Cardiac septum (tissue), 1 donor: ENCODE measurements at regions not wholly inside any gene's neighbourhood (a gene's known extent, or its start where the extent isn't known, plus 50 kb on each side); places are given as distances from the start of the nearest gene placed in this dataset.

ENCODE experiments used
- DNase-seq: peaks from one replicate; pipeline ENCODE4 v3.0.0-alpha.2; 2020; ENCODE audit warnings: low spot score
- intact Hi-C: fragments of 100-400 bp; cut with DNase I; formaldehyde crosslinking; loops from one replicate; pipeline ENCODE4 v1.14.0; 2022
- donor health status: DM: no; HTN: no; CAD: no.

GRCh38 chr11:80649186-80649585, 1208.4 kb upstream of the TENM4 start:
- intact Hi-C loops = no loop called here
- DNase-seq = no peak

- intact Hi-C loops = no loop called here
- no peak for DNase-seq
These were observed 1197.5 kb upstream of the TENM4 start for GRCh38 chr11:80638296-80638695.

- intact Hi-C loops = no loop called here
- DNase-seq = no peak
These were observed 1196.7 kb upstream of the TENM4 start for GRCh38 chr11:80637571-80637970.

- intact Hi-C loops = no loop called here
These were observed 1196.2 kb upstream of the TENM4 start for GRCh38 chr11:80636999-80637398.

GRCh38 chr11:80635178-80635577, 1194.3 kb upstream of the TENM4 start:
- intact Hi-C loops = no loop called here
- no peak for DNase-seq

More at GRCh38 chr11:80636999-80637398, 1196.2 kb upstream of the TENM4 start:
- DNase-seq = no peak

GRCh38 chr11:80632691-80633090, 1191.9 kb upstream of the TENM4 start:
- intact Hi-C loops = no loop called here
- no peak for DNase-seq

GRCh38 chr11:80632156-80632555, 1191.3 kb upstream of the TENM4 start:
- intact Hi-C loops = no loop called here

GRCh38 chr11:80629466-80629865, 1188.6 kb upstream of the TENM4 start:
- intact Hi-C loops = no loop called here
- no peak for DNase-seq

More at GRCh38 chr11:80632156-80632555, 1191.3 kb upstream of the TENM4 start:
- DNase-seq = no peak

- intact Hi-C loops = no loop called here
- DNase-seq = no peak
These were observed 1186.5 kb upstream of the TENM4 start for GRCh38 chr11:80627364-80627763.

GRCh38 chr11:80626721-80627120, 1185.9 kb upstream of the TENM4 start:
- DNase-seq = no peak
- intact Hi-C loops = no loop called here

- DNase-seq = no peak
- intact Hi-C loops = no loop called here
These were observed 1184.7 kb upstream of the TENM4 start for GRCh38 chr11:80625563-80625962.

GRCh38 chr11:80621871-80622270, 1181.0 kb upstream of the TENM4 start:
- intact Hi-C loops = no loop called here
- no peak for DNase-seq

- intact Hi-C loops = no loop called here
These were observed 1180.0 kb upstream of the TENM4 start for GRCh38 chr11:80620867-80621266.

GRCh38 chr11:80617156-80617555, 1176.3 kb upstream of the TENM4 start:
- intact Hi-C loops = no loop called here
- no peak for DNase-seq

More at GRCh38 chr11:80620867-80621266, 1180.0 kb upstream of the TENM4 start:
- no peak for DNase-seq

- no peak for DNase-seq
- intact Hi-C loops = no loop called here
These were observed 1175.4 kb upstream of the TENM4 start for GRCh38 chr11:80616070-80616800.

- intact Hi-C loops = no loop called here
- no peak for DNase-seq
These were observed 1172.8 kb upstream of the TENM4 start for GRCh38 chr11:80613655-80614054.

GRCh38 chr11:80610516-80610915, 1169.7 kb upstream of the TENM4 start:
- no peak for DNase-seq
- intact Hi-C loops = no loop called here

GRCh38 chr11:80603472-80603871, 1162.6 kb upstream of the TENM4 start:
- intact Hi-C loops = no loop called here
- DNase-seq = no peak

- intact Hi-C loops = no loop called here
- no peak for DNase-seq
These were observed 1158.1 kb upstream of the TENM4 start for GRCh38 chr11:80598905-80599304.

GRCh38 chr11:80596291-80596810, 1155.5 kb upstream of the TENM4 start:
- DNase-seq = no peak
- intact Hi-C loops = no loop called here

GRCh38 chr11:80595011-80595410, 1154.2 kb upstream of the TENM4 start:
- no peak for DNase-seq
- intact Hi-C loops = no loop called here
